HEK293 (cell line): ENCODE measurements at regions not wholly inside any gene's neighbourhood (a gene's known extent, or its start where the extent isn't known, plus 50 kb on each side); places are given as distances from the start of the nearest gene placed in this dataset.

Experiments
- CTCF ChIA-PET: fragments of 350-600 bp; formaldehyde crosslinking; extraction: SDS; loops from one replicate; lab custom pipeline; 2021; ENCODE audit warnings: antibody characterized with exemption; lab: Yijun Ruan, JAX
- POLR2A ChIA-PET: fragments of 300-600 bp; formaldehyde crosslinking; extraction: SDS; loops from one replicate; lab custom pipeline; 2020; ENCODE audit warnings: antibody characterized with exemption, inconsistent platforms; lab: Yijun Ruan, JAX
- H3K27ac ChIP-seq: fragments of 200-500 bp; sonication (Bioruptor generic); 2 replicates; pipeline ENCODE4 v1.5.1; 2014; ENCODE audit warnings: low read depth, low read length, control low read depth, inconsistent platforms; ENCODE audit errors: extremely low read depth
- H3K36me3 ChIP-seq, 2 experiments: fragments of 200-500 bp in 1 of 2; sonication (Bioruptor generic) in 1 of 2; 1 replicate in 1 of 2; 2 replicates in 1 of 2; pipeline ENCODE4 v1.5.1; 2014 to 2017; ENCODE audit warnings: inconsistent platforms in 2 of 2, low read length in 2 of 2; ENCODE audit not compliant: control insufficient read depth in 2 of 2, insufficient read depth in 1 of 2
- H3K4me1 ChIP-seq: fragments of 200-500 bp; sonication (Bioruptor generic); 2 replicates; pipeline ENCODE4 v1.5.1; 2014; ENCODE audit warnings: mild to moderate bottlenecking, low read length, inconsistent platforms; ENCODE audit not compliant: control insufficient read depth, insufficient read depth
- H3K4me3 ChIP-seq: 2 replicates; pipeline ENCODE4 v1.5.1; 2011; ENCODE audit warnings: low read depth, mild to moderate bottlenecking, control low read depth, low read length, moderate library complexity
- H3K9me3 ChIP-seq: fragments of 200-500 bp; sonication (Bioruptor generic); 2 replicates; pipeline ENCODE4 v1.5.1; 2014; ENCODE audit warnings: low read depth, low read length, inconsistent platforms; ENCODE audit not compliant: control insufficient read depth, insufficient read depth
- IKZF3 ChIP-seq: fragments of 450-650 bp; IDR thresholded peaks from 2 replicates; pipeline ENCODE4 v1.5.0; 2018; ENCODE audit warnings: missing biosample characterization, mild to moderate bottlenecking, missing genetic modification characterization, moderate library complexity
- KLF7 ChIP-seq: fragments of 450-650 bp; formaldehyde crosslinking; IDR thresholded peaks from 2 replicates; pipeline ENCODE4 v1.5.1; 2016; ENCODE audit warnings: missing biosample characterization, missing genetic modification characterization, borderline replicate concordance
- SP2 ChIP-seq: fragments of 450-650 bp; formaldehyde crosslinking; IDR thresholded peaks from 2 replicates; pipeline ENCODE4 v1.5.1; 2016; ENCODE audit warnings: missing biosample characterization, missing genetic modification characterization
- SP3 ChIP-seq: fragments of 450-650 bp; formaldehyde crosslinking; IDR thresholded peaks from 2 replicates; pipeline ENCODE4 v1.5.1; 2016; ENCODE audit warnings: missing biosample characterization, missing genetic modification characterization
- ZBTB10 ChIP-seq: fragments of 450-650 bp; formaldehyde crosslinking; IDR thresholded peaks from 2 replicates; pipeline ENCODE4 v1.5.1; 2016; ENCODE audit warnings: missing biosample characterization, missing genetic modification characterization
- ZNF112 ChIP-seq: fragments of 450-650 bp; formaldehyde crosslinking; IDR thresholded peaks from 2 replicates; pipeline ENCODE4 v1.5.0; 2017; ENCODE audit warnings: missing biosample characterization, missing genetic modification characterization
- ZNF138 ChIP-seq: fragments of 450-650 bp; formaldehyde crosslinking; IDR thresholded peaks from 2 replicates; pipeline ENCODE4 v1.5.1; 2016; ENCODE audit warnings: missing biosample characterization, missing genetic modification characterization, borderline replicate concordance
- ZNF148 ChIP-seq: fragments of 450-650 bp; formaldehyde crosslinking; IDR thresholded peaks from 2 replicates; pipeline ENCODE4 v1.5.0; 2017; ENCODE audit warnings: missing biosample characterization, missing genetic modification characterization, borderline replicate concordance
- ZNF37A ChIP-seq: fragments of 450-650 bp; IDR thresholded peaks from 2 replicates; pipeline ENCODE4 v1.5.1; 2018; ENCODE audit warnings: missing biosample characterization, missing genetic modification characterization
- ZNF555 ChIP-seq: fragments of 450-650 bp; formaldehyde crosslinking; conservative IDR thresholded peaks from 2 replicates; pipeline ENCODE4 v1.5.1; 2017; ENCODE audit warnings: missing biosample characterization, mild to moderate bottlenecking, missing genetic modification characterization, inconsistent platforms
- ZNF560 ChIP-seq: fragments of 450-650 bp; formaldehyde crosslinking; IDR thresholded peaks from 2 replicates; pipeline ENCODE4 v1.5.1; 2017; ENCODE audit warnings: missing biosample characterization, missing genetic modification characterization, borderline replicate concordance
- ZNF561 ChIP-seq: fragments of 450-650 bp; IDR thresholded peaks from 2 replicates; pipeline ENCODE4 v1.5.1; 2018; ENCODE audit warnings: missing biosample characterization, missing genetic modification characterization, borderline replicate concordance
- ZNF658 ChIP-seq: fragments of 450-650 bp; formaldehyde crosslinking; IDR thresholded peaks from 2 replicates; pipeline ENCODE4; 2016; ENCODE audit warnings: missing biosample characterization, missing genetic modification characterization
- ZNF660 ChIP-seq: fragments of 450-650 bp; IDR thresholded peaks from 2 replicates; pipeline ENCODE4 v1.5.1; 2018; ENCODE audit warnings: missing biosample characterization, mild to moderate bottlenecking, missing genetic modification characterization
- ZNF701 ChIP-seq: fragments of 450-650 bp; formaldehyde crosslinking; IDR thresholded peaks from 2 replicates; pipeline ENCODE4 v1.5.1; 2016; ENCODE audit warnings: missing biosample characterization, missing genetic modification characterization
- ZNF747 ChIP-seq: fragments of 450-650 bp; formaldehyde crosslinking; IDR thresholded peaks from 2 replicates; pipeline ENCODE4 v1.5.1; 2016; ENCODE audit warnings: missing biosample characterization, missing genetic modification characterization
- ZNF777 ChIP-seq: fragments of 450-650 bp; formaldehyde crosslinking; IDR thresholded peaks from 2 replicates; pipeline ENCODE4 v1.5.1; 2017; ENCODE audit warnings: missing biosample characterization, missing genetic modification characterization, borderline replicate concordance
- TF ChIP-seq, protein P1 (sequence below): fragments of 450-650 bp; formaldehyde crosslinking; conservative IDR thresholded peaks from 2 replicates; pipeline ENCODE4 v1.5.1; 2016; ENCODE audit warnings: low read depth, missing biosample characterization, missing genetic modification characterization
- TF ChIP-seq, protein P2 (sequence below): fragments of 450-650 bp; formaldehyde crosslinking; IDR thresholded peaks from 2 replicates; pipeline ENCODE4 v1.5.1; 2016; ENCODE audit warnings: missing biosample characterization, missing genetic modification characterization

GRCh38 chr9:99726758-99727157, 94.9 kb upstream of the NR4A3 start (continued):
- TF ChIP-seq ZBTB10 (tag by site-specific recombination), result no peak
- TF ChIP-seq ZNF658, result no peak
- no peak for TF ChIP-seq KLF7 (tag by site-specific recombination)
- TF ChIP-seq IKZF3 (tag by site-specific recombination), result no peak
- no peak for TF ChIP-seq ZNF37A (tag by site-specific recombination)

GRCh38 chr9:99730062-99730461, 91.6 kb upstream of the NR4A3 start:
- H3K4me1 ChIP-seq, result no peaks in the 10 kb centered on the region
- no peak for TF ChIP-seq ZNF560 (tag by site-specific recombination)
- no peak for TF ChIP-seq SP3 (tag by site-specific recombination)
- no peak for TF ChIP-seq ZNF701 (tag by site-specific recombination)
- TF ChIP-seq ZNF138 (tag by site-specific recombination), result no peak
- TF ChIP-seq, all 188 proteins: peak for 0
- ChIA-PET POLR2A (no interaction called here), CTCF (no interaction called here)
- Histone ChIP-seq H3K27ac (no peak overlapping the region), H3K36me3 (no peaks in the 10 kb centered on the region), H3K9me3 (no peaks in the 10 kb centered on the region), H3K4me3 (no peak overlapping the region)

- no peaks in the 10 kb centered on the region for H3K4me1 ChIP-seq
- no peaks in the 10 kb centered on the region for H3K36me3 ChIP-seq
- TF ChIP-seq ZNF555 (tag by site-specific recombination) (no peak), SP2 (tag by site-specific recombination) (no peak), ZNF777 (tag by site-specific recombination) (no peak)
- TF ChIP-seq, all 188 proteins: peak for 0
- no peaks in the 10 kb centered on the region for H3K9me3 ChIP-seq
- H3K27ac ChIP-seq, result no peak overlapping the region
- no peak overlapping the region for H3K4me3 ChIP-seq
- POLR2A ChIA-PET, result no interaction called here
- CTCF ChIA-PET, result interaction anchor here (0.6 kb wide), 1 partner anchor 29 kb away, joined by 3 read pairs; no protein-coding TSS in a partner anchor
Observed at GRCh38 chr9:99731950-99732349, 89.7 kb upstream of the NR4A3 start.

GRCh38 chr9:99732715-99733114, 89.0 kb upstream of the NR4A3 start:
- ChIA-PET POLR2A (no interaction called here), CTCF (interaction anchor here (0.6 kb wide), 2 partner anchors 29 to 759 kb away, joined by 3 to 4 read pairs; no protein-coding TSS in a partner anchor)
- H3K36me3 ChIP-seq, result no peaks in the 10 kb centered on the region
- no peaks in the 10 kb centered on the region for H3K9me3 ChIP-seq
- H3K4me1 ChIP-seq, result no peaks in the 10 kb centered on the region
- H3K4me3 ChIP-seq, result no peak overlapping the region
- H3K27ac ChIP-seq, result no peak overlapping the region
- TF ChIP-seq ZNF112 (tag by site-specific recombination) (no peak), ZNF660 (tag by site-specific recombination) (no peak), ZNF561 (tag by site-specific recombination) (no peak), ZNF148 (no peak), ZNF747 (tag by site-specific recombination) (no peak)
- TF ChIP-seq, protein P1, sequence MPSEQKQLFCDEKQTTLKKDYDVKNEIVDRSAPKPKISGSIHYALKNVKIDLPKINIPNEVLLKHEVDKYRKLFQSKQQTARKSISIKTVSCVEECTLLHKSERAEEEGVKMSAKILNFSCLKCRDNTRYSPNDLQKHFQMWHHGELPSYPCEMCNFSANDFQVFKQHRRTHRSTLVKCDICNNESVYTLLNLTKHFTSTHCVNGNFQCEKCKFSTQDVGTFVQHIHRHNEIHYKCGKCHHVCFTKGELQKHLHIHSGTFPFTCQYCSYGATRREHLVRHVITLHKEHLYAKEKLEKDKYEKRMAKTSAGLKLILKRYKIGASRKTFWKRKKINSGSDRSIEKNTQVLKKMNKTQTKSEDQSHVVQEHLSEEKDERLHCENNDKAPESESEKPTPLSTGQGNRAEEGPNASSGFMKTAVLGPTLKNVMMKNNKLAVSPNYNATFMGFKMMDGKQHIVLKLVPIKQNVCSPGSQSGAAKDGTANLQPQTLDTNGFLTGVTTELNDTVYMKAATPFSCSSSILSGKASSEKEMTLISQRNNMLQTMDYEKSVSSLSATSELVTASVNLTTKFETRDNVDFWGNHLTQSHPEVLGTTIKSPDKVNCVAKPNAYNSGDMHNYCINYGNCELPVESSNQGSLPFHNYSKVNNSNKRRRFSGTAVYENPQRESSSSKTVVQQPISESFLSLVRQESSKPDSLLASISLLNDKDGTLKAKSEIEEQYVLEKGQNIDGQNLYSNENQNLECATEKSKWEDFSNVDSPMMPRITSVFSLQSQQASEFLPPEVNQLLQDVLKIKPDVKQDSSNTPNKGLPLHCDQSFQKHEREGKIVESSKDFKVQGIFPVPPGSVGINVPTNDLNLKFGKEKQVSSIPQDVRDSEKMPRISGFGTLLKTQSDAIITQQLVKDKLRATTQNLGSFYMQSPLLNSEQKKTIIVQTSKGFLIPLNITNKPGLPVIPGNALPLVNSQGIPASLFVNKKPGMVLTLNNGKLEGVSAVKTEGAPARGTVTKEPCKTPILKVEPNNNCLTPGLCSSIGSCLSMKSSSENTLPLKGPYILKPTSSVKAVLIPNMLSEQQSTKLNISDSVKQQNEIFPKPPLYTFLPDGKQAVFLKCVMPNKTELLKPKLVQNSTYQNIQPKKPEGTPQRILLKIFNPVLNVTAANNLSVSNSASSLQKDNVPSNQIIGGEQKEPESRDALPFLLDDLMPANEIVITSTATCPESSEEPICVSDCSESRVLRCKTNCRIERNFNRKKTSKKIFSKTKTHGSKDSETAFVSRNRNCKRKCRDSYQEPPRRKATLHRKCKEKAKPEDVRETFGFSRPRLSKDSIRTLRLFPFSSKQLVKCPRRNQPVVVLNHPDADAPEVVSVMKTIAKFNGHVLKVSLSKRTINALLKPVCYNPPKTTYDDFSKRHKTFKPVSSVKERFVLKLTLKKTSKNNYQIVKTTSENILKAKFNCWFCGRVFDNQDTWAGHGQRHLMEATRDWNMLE, result no peak
- TF ChIP-seq, protein P2, sequence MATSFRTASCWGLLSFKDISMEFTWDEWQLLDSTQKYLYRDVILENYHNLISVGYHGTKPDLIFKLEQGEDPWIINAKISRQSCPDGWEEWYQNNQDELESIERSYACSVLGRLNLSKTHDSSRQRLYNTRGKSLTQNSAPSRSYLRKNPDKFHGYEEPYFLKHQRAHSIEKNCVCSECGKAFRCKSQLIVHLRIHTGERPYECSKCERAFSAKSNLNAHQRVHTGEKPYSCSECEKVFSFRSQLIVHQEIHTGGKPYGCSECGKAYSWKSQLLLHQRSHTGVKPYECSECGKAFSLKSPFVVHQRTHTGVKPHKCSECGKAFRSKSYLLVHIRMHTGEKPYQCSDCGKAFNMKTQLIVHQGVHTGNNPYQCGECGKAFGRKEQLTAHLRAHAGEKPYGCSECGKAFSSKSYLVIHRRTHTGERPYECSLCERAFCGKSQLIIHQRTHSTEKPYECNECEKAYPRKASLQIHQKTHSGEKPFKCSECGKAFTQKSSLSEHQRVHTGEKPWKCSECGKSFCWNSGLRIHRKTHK, result no peak
